ENCODE measurements at regions not wholly inside any gene's neighbourhood (a gene's known extent, or its start where the extent isn't known, plus 50 kb on each side); places are given as distances from the start of the nearest gene placed in this dataset.
"Not testable (repeated sequence)": the region's sequence is repeated elsewhere in the genome, so short reads cannot be mapped to it uniquely, and the experiment has no call there.

- not testable (repeated sequence) for DNase-seq (ENCODE audit: low read depth)
Observed at GRCh38 chr7:150101282-150101681, 221.9 kb upstream of the LRRC61 start.

- not testable (repeated sequence) for DNase-seq (ENCODE audit: low read depth)
Observed at GRCh38 chr7:150107283-150107682, 215.9 kb upstream of the LRRC61 start.

GRCh38 chr7:150110375-150110820 lies 212.8 kb upstream of the LRRC61 start:
- DNase-seq (ENCODE audit: low read depth) = peak; percentile 42

GRCh38 chr7:150110882-150111281 lies 212.3 kb upstream of the LRRC61 start:
- DNase-seq (ENCODE audit: low read depth) = not testable (repeated sequence)

GRCh38 chr7:150111373-150112139 lies 211.6 kb upstream of the LRRC61 start:
- DNase-seq (ENCODE audit: low read depth) = not testable (repeated sequence)

- not testable (repeated sequence) for DNase-seq (ENCODE audit: low read depth)
Observed at GRCh38 chr7:150113301-150113700, 209.9 kb upstream of the LRRC61 start.

- not testable (repeated sequence) for DNase-seq (ENCODE audit: low read depth)
Observed at GRCh38 chr7:150114591-150114990, 208.6 kb upstream of the LRRC61 start.

GRCh38 chr7:150119966-150120365 lies 203.2 kb upstream of the LRRC61 start:
- DNase-seq (ENCODE audit: low read depth) = not testable (repeated sequence)

- DNase-seq (ENCODE audit: low read depth) = not testable (repeated sequence)
Observed at GRCh38 chr7:150125831-150126230, 197.3 kb upstream of the LRRC61 start.

GRCh38 chr7:150134451-150134850 lies 188.7 kb upstream of the LRRC61 start:
- DNase-seq (ENCODE audit: low read depth) = not testable (repeated sequence)

GRCh38 chr7:150135620-150136190 lies 187.4 kb upstream of the LRRC61 start:
- DNase-seq (ENCODE audit: low read depth) = not testable (repeated sequence)

- DNase-seq (ENCODE audit: low read depth) = not testable (repeated sequence)
Observed at GRCh38 chr7:150139840-150140239, 183.3 kb upstream of the LRRC61 start.

- DNase-seq (ENCODE audit: low read depth) = not testable (repeated sequence)
Observed at GRCh38 chr7:150141525-150142345, 181.4 kb upstream of the LRRC61 start.

GRCh38 chr7:150146124-150146523 lies 177.0 kb upstream of the LRRC61 start:
- DNase-seq (ENCODE audit: low read depth) = not testable (repeated sequence)

- DNase-seq (ENCODE audit: low read depth) = not testable (repeated sequence)
Observed at GRCh38 chr7:150147524-150147923, 175.6 kb upstream of the LRRC61 start.

GRCh38 chr7:150156015-150156414 lies 167.1 kb upstream of the LRRC61 start:
- DNase-seq (ENCODE audit: low read depth) = not testable (repeated sequence)

- DNase-seq (ENCODE audit: low read depth) = not testable (repeated sequence)
Observed at GRCh38 chr7:150158696-150159095, 164.5 kb upstream of the LRRC61 start.

- DNase-seq (ENCODE audit: low read depth) = not testable (repeated sequence)
Observed at GRCh38 chr7:150169515-150169914, 153.6 kb upstream of the LRRC61 start.

GRCh38 chr7:150169943-150170490 lies 153.1 kb upstream of the LRRC61 start:
- not testable (repeated sequence) for DNase-seq (ENCODE audit: low read depth)

- not testable (repeated sequence) for DNase-seq (ENCODE audit: low read depth)
Observed at GRCh38 chr7:150183602-150184001, 139.6 kb upstream of the LRRC61 start.

- DNase-seq (ENCODE audit: low read depth) = not testable (repeated sequence)
Observed at GRCh38 chr7:150189963-150190362, 133.2 kb upstream of the LRRC61 start.

GRCh38 chr7:150192541-150192940 lies 130.6 kb upstream of the LRRC61 start:
- DNase-seq (ENCODE audit: low read depth) = not testable (repeated sequence)
